Vagina (tissue), 2 donors: ENCODE measurements at regions not wholly inside any gene's neighbourhood (a gene's known extent, or its start where the extent isn't known, plus 50 kb on each side); places are given as distances from the start of the nearest gene placed in this dataset.

ENCODE experiments used
- DNase-seq, 2 donors: peaks; one replicate each; pipeline ENCODE4 v3.0.0-alpha.2; 2017; ENCODE audit errors: extremely low spot score in 2 of 2
- H3K27ac ChIP-seq: fragments of 200-600 bp; sonication (generic); one replicate; pipeline ENCODE4 v1.5.1; 2019
- H3K27me3 ChIP-seq: fragments of 200-600 bp; sonication (generic); one replicate; pipeline ENCODE4 v1.5.1; 2019
- H3K36me3 ChIP-seq, 2 donors: fragments of 200-600 bp; sonication (generic); one replicate each; pipeline ENCODE4 v1.5.1; 2017 to 2019
- H3K4me1 ChIP-seq: fragments of 200-600 bp; sonication (generic); one replicate; pipeline ENCODE4 v1.5.1; 2019
- H3K4me3 ChIP-seq, 2 donors: fragments of 200-600 bp; sonication (generic); 1 replicate in 1 of 2; 2 replicates in 1 of 2; pipeline ENCODE4 v1.5.1; 2016 to 2019
- H3K9me3 ChIP-seq: fragments of 200-600 bp; sonication (generic); one replicate; pipeline ENCODE4 v1.5.1; 2019
- CTCF ChIP-seq, 3 experiments: fragments of 450-650 bp in 2 of 3; fragments of 200-600 bp in 1 of 3; sonication (generic) in 1 of 3; IDR thresholded peaks; one replicate each; pipeline ENCODE4 v1.5.1; 2017 to 2019; ENCODE audit warnings: antibody characterized with exemption in 3 of 3, mild to moderate bottlenecking in 2 of 3, moderate library complexity in 2 of 3
- POLR2A ChIP-seq, 2 donors: fragments of 450-650 bp; IDR thresholded peaks; one replicate each; pipeline ENCODE4 v1.6.1; 2017; ENCODE audit warnings: antibody characterized with exemption in 2 of 2, mild to moderate bottlenecking in 2 of 2, moderate library complexity in 2 of 2
- POLR2AphosphoS5 ChIP-seq, 2 donors: sonication (generic); formaldehyde crosslinking; IDR thresholded peaks; one replicate each; pipeline ENCODE4 v1.9.0; 2017; ENCODE audit warnings: antibody characterized with exemption in 2 of 2, mild to moderate bottlenecking in 2 of 2, low read depth in 1 of 2; ENCODE audit not compliant: insufficient read depth in 1 of 2
- intact Hi-C: fragments of 100-400 bp; cut with DNase I; formaldehyde crosslinking; loops from one replicate; pipeline ENCODE4 v1.15.1; 2023

GRCh38 chr3:110413266-110413665 lies 658.4 kb upstream of the NECTIN3 start:
- Histone ChIP-seq H3K9me3 (no peaks in the 10 kb centered on the region), H3K4me1 (no peaks in the 10 kb centered on the region), H3K27ac (no peak overlapping the region), H3K36me3 (no peaks in the 10 kb centered on the region), H3K4me3 (no peak overlapping the region), H3K27me3 (no peaks in the 10 kb centered on the region)
- TF ChIP-seq POLR2A (IDR thresholded peaks at IDR 0.05) (no peak), CTCF (IDR thresholded peaks at IDR 0.05) (no peak), POLR2AphosphoS5 (IDR thresholded peaks at IDR 0.05; ENCODE audit: insufficient read depth in 1 of 2, low read depth in 1 of 2) (no peak)
- no peak for DNase-seq
- intact Hi-C loops, result no loop called here

GRCh38 chr3:110413807-110414748 lies 657.5 kb upstream of the NECTIN3 start:
- Histone ChIP-seq H3K27ac (no peak overlapping the region), H3K36me3 (no peaks in the 10 kb centered on the region), H3K27me3 (no peaks in the 10 kb centered on the region), H3K4me1 (no peaks in the 10 kb centered on the region), H3K4me3 (no peak overlapping the region), H3K9me3 (no peaks in the 10 kb centered on the region)
- no peak for DNase-seq
- no peak for TF ChIP-seq POLR2AphosphoS5 (IDR thresholded peaks at IDR 0.05; ENCODE audit: insufficient read depth in 1 of 2, low read depth in 1 of 2)
- TF ChIP-seq CTCF (IDR thresholded peaks at IDR 0.05), result no peak
- TF ChIP-seq POLR2A (IDR thresholded peaks at IDR 0.05), result no peak
- intact Hi-C loops, result no loop called here

- no peak for DNase-seq
- H3K9me3 ChIP-seq, result no peaks in the 10 kb centered on the region
- H3K27ac ChIP-seq, result no peak overlapping the region
- no peaks in the 10 kb centered on the region for H3K27me3 ChIP-seq
- H3K4me3 ChIP-seq, result no peak overlapping the region
- no peaks in the 10 kb centered on the region for H3K4me1 ChIP-seq
- intact Hi-C loops, result no loop called here
- TF ChIP-seq POLR2AphosphoS5 (IDR thresholded peaks at IDR 0.05; ENCODE audit: insufficient read depth in 1 of 2, low read depth in 1 of 2) (no peak), POLR2A (IDR thresholded peaks at IDR 0.05) (no peak), CTCF (IDR thresholded peaks at IDR 0.05) (no peak)
- no peaks in the 10 kb centered on the region for H3K36me3 ChIP-seq
Observed at GRCh38 chr3:110414855-110415254, 656.8 kb upstream of the NECTIN3 start.

GRCh38 chr3:110419096-110419495 lies 652.5 kb upstream of the NECTIN3 start:
- no peak overlapping the region for H3K27ac ChIP-seq
- H3K27me3 ChIP-seq, result no peaks in the 10 kb centered on the region
- intact Hi-C loops, result no loop called here
- H3K4me1 ChIP-seq, result no peaks in the 10 kb centered on the region
- no peak overlapping the region for H3K4me3 ChIP-seq
- no peak for DNase-seq
- H3K9me3 ChIP-seq, result no peaks in the 10 kb centered on the region
- H3K36me3 ChIP-seq, result no peaks in the 10 kb centered on the region
- TF ChIP-seq POLR2A (IDR thresholded peaks at IDR 0.05) (no peak), CTCF (IDR thresholded peaks at IDR 0.05) (no peak), POLR2AphosphoS5 (IDR thresholded peaks at IDR 0.05; ENCODE audit: insufficient read depth in 1 of 2, low read depth in 1 of 2) (no peak)

- no peak overlapping the region for H3K4me3 ChIP-seq
- no peaks in the 10 kb centered on the region for H3K36me3 ChIP-seq
- H3K27ac ChIP-seq, result no peak overlapping the region
- H3K9me3 ChIP-seq, result no peaks in the 10 kb centered on the region
- intact Hi-C loops, result no loop called here
- H3K27me3 ChIP-seq, result no peaks in the 10 kb centered on the region
- H3K4me1 ChIP-seq, result no peaks in the 10 kb centered on the region
- no peak for TF ChIP-seq CTCF (IDR thresholded peaks at IDR 0.05)
- no peak for TF ChIP-seq POLR2A (IDR thresholded peaks at IDR 0.05)
- no peak for TF ChIP-seq POLR2AphosphoS5 (IDR thresholded peaks at IDR 0.05; ENCODE audit: insufficient read depth in 1 of 2, low read depth in 1 of 2)
- DNase-seq, result no peak
Observed at GRCh38 chr3:110419601-110420000, 652.0 kb upstream of the NECTIN3 start.
